Immature natural killer cell (primary cell): ENCODE measurements at regions not wholly inside any gene's neighbourhood (a gene's known extent, or its start where the extent isn't known, plus 50 kb on each side); places are given as distances from the start of the nearest gene placed in this dataset.
A peak's percentile ranks its signal among the peaks of the same experiment; 100 is the strongest.
"Not testable (repeated sequence)": the region's sequence is repeated elsewhere in the genome, so short reads cannot be mapped to it uniquely, and the experiment has no call there.

Experiments used
- DNase-seq, 3 donors: peaks; one replicate each; pipeline ENCODE4 v3.0.0; 2022; ENCODE audit warnings: mixed read lengths in 1 of 3
- H3K27ac Mint-ChIP-seq, 6 donors: one replicate each; pipeline ENCODE4 v1.8.0; 2020; ENCODE audit warnings: mixed read lengths in 6 of 6, mild to moderate bottlenecking in 5 of 6, inconsistent platforms in 4 of 6, moderate library complexity in 3 of 6
- H3K27me3 Mint-ChIP-seq, 3 donors: one replicate each; pipeline ENCODE4 v1.8.0; 2020 to 2021; ENCODE audit warnings: low read depth in 3 of 3, mild to moderate bottlenecking in 3 of 3, mixed read lengths in 3 of 3, moderate library complexity in 3 of 3, inconsistent platforms in 1 of 3
- H3K36me3 Mint-ChIP-seq, 3 donors: one replicate each; pipeline ENCODE4 v1.8.0; 2020; ENCODE audit warnings: mixed read lengths in 3 of 3, inconsistent platforms in 2 of 3, mild to moderate bottlenecking in 2 of 3
- H3K4me1 Mint-ChIP-seq, 2 donors: one replicate each; pipeline ENCODE4 v1.8.0; 2020; ENCODE audit warnings: inconsistent platforms in 2 of 2, mild to moderate bottlenecking in 2 of 2, mixed read lengths in 2 of 2, moderate library complexity in 1 of 2
- H3K4me3 Mint-ChIP-seq, 5 donors: one replicate each; pipeline ENCODE4 v1.8.0; 2020; ENCODE audit warnings: mild to moderate bottlenecking in 5 of 5, mixed read lengths in 5 of 5, inconsistent platforms in 3 of 5, moderate library complexity in 3 of 5
- H3K9me3 Mint-ChIP-seq, 6 donors: one replicate each; pipeline ENCODE4 v1.8.0; 2020; ENCODE audit warnings: mild to moderate bottlenecking in 6 of 6, mixed read lengths in 6 of 6, inconsistent platforms in 4 of 6, moderate library complexity in 3 of 6

DNA sequence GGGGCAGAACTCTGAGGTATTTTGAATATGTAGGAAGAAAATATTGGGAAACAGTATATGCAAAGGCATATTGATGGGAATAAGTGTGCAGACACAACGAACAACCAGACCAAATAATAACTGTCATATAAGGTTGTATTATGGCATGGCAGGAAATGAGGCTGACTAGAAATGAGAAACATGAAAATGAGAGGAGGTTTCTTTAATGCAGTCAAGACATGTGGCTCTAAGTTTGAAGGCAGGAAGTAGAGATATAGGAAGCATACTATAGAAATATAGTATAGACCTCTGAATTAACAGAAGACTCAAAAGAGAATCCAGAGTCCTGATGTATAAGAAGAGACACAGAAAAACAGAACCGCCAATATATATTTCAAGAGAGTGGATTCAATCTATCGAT lies 459.7 kb upstream of the PTCHD4 start:
- DNase-seq: no peak
- Mint-ChIP-seq H3K9me3 (peaks cover 2 to 42% (median 27%) of the 10 kb centered on the region in 6 donors), H3K36me3 (no peaks in the 10 kb centered on the region), H3K27ac (no peak overlapping the region), H3K4me1 (no peaks in the 10 kb centered on the region), H3K27me3 (peaks cover 0 to 1% (median 0%) of the 10 kb centered on the region in 3 donors), H3K4me3 (no peak overlapping the region)

DNA sequence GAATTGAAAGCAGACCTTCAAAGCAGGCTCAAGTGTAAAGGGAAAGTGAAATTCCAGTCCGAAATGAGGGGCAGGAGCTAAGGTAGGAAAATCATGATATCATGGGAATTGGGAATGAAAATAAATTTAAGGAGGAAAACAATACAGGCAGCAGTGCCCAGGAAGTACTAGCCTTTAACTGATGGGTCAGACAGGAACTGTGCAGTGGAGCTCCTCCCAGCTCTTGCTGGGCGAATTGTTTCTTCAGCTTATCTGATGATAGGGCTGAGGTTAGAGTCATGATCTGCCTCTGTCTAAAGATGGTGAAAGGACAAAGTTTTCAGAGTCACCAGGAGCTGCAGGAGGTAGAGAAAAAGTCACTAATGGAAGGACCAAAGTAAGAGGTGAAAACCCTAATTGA lies 457.9 kb upstream of the PTCHD4 start:
- H3K9me3 Mint-ChIP-seq: peaks cover 4 to 54% (median 32%) of the 10 kb centered on the region in 6 donors
- H3K27me3 Mint-ChIP-seq: peaks cover 0 to 2% (median 0%) of the 10 kb centered on the region in 3 donors
- DNase-seq: no peak
- H3K36me3 Mint-ChIP-seq: no peaks in the 10 kb centered on the region
- H3K27ac Mint-ChIP-seq: no peak overlapping the region
- no peak overlapping the region for H3K4me3 Mint-ChIP-seq
- H3K4me1 Mint-ChIP-seq: no peaks in the 10 kb centered on the region

DNA sequence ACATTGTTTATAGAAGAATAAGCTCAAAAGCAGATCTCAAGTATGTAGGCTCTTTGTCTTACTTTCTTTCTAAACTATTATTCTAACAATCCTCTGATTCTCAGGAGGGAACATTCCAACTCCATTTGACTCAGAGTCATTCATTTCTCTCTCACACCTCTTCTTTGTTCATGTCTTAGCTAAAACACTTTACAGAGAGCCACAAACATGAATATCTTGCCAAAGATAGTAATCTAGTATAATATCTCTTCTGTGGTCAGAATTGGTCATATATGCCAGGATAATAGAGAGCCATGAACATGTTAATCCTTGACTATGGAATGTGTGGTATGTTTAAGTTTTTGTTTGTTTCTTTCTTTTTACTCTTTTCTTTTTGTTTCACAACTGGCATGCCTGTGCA lies 456.0 kb upstream of the PTCHD4 start:
- Mint-ChIP-seq H3K4me3 (no peak overlapping the region), H3K9me3 (peaks cover 4 to 55% (median 29%) of the 10 kb centered on the region in 6 donors), H3K4me1 (no peaks in the 10 kb centered on the region), H3K27me3 (peaks cover 0 to 2% (median 0%) of the 10 kb centered on the region in 3 donors), H3K36me3 (no peaks in the 10 kb centered on the region), H3K27ac (no peak overlapping the region)
- no peak for DNase-seq

DNA sequence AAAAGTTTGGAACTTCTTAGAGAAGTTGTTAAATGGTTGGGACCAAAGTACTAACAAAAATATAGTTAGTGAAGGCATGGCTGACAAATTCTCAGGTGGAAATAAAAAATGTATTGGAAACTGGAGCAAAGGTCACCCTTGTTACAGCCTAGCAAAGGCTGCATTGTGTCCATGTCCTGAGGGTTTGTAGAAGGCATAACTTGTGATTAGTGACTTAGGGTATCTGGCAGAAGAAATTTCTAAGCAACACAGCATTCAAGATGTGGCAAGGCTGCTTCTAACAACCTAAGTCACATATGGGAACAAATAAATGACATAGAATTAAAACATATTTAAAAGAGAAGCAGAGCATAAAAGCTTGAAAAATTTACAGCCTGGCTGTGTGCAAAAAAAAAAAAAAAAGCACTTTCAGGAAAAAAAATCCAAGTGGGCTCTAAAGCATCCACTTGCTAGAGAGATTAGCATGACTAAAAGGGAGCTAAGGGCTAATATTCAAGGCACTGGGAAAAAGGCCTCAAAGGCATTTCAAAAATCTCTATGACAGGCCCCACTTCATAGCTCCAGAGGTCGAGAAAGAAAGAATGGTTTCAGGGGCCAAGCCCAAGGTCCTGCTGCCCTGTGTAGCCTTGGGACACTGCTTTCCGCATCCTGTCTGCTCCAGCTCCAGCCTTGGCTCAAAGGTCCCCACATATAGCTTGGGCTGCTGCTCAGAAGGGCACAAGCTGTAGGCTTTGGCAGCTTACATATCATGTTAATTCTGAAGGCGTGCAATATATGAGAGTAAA lies 453.2 kb upstream of the PTCHD4 start:
- Mint-ChIP-seq H3K4me3 (no peak overlapping the region), H3K27ac (peak overlapping the region in 1 of 6 donors; percentile 39), H3K9me3 (peaks cover 4 to 52% (median 23%) of the 10 kb centered on the region in 6 donors), H3K36me3 (no peaks in the 10 kb centered on the region), H3K4me1 (no peaks in the 10 kb centered on the region), H3K27me3 (peaks cover 0 to 4% (median 0%) of the 10 kb centered on the region in 3 donors)
- DNase-seq: no peak

DNA sequence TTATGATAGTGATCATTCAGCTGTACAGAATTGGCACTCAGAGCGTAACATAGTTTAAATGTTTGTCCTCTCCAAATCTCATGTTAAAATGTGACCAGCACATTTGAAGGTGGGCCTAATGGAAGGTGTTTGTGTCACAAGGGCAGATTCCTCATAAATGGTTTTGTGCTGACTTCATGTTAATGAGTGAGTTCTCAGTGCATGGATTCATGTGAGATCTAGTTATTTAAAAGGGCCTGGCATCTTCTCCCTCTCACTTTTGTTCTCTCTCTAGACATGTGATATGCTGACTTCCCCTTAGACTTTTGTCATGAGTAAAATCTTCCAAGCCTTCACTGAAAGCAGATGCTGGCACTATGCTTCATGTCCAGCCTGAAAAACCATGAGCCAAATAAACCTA lies 452.4 kb upstream of the PTCHD4 start:
- H3K36me3 Mint-ChIP-seq: no peaks in the 10 kb centered on the region
- no peak overlapping the region for H3K4me3 Mint-ChIP-seq
- H3K4me1 Mint-ChIP-seq: no peaks in the 10 kb centered on the region
- peaks cover 4 to 45% (median 19%) of the 10 kb centered on the region in 6 donors for H3K9me3 Mint-ChIP-seq
- peaks cover 0 to 4% (median 0%) of the 10 kb centered on the region in 3 donors for H3K27me3 Mint-ChIP-seq
- no peak overlapping the region for H3K27ac Mint-ChIP-seq
- DNase-seq: no peak

DNA sequence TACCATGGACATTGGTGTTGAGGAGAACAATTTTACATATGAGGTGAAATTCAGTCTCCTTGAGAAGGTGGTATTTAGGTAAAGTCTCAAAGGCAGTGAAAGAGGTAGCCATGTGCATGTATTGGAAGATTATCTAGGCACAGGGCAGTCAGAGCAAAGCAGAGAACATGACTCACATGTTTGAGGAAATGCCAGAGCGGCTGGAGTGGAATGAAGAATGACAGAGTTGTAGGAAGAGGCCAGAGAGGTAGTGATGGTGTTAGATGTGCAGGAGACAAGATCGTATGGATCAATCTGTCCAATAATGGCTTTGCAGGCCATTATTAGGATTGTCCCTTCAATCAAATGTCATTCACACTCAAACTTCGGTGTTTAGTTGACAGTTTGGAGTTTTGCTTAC lies 449.4 kb upstream of the PTCHD4 start:
- Mint-ChIP-seq H3K27ac (no peak overlapping the region), H3K9me3 (peaks cover 2 to 50% (median 16%) of the 10 kb centered on the region in 6 donors), H3K27me3 (peaks cover 0 to 1% (median 0%) of the 10 kb centered on the region in 3 donors)

DNA sequence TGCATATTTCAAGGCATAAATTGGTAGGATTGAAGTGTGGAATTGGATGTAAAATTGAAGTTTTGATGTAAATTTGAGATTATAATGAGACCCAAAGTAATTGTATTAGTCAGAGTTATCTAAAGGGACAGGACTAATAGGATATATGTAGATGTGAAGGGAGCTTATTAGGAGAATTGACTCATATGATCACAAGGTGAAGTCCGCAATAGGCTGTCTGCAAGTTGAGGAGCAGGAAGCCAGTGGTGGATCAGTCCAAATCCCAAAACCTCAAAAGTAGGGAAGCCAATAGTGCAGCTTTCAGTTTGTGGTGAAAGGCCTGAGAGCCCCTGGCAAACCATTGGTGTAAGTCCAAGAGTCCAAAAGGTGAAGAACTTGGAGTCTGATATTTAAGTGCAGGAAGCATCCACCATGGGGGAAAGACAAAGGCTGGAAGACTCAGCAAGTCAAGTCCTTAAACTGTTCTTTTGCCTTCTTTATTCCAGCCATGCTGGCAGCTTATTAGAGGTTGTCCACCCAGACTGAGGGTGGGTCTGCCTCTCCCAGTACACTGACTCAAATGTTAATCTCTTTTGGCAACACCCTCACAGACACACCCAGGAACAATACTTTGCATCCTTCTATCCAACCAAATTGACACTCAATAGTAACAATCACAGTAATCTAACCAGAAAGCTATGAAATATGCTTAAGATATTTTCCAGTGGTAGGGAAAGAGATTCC lies 442.6 kb upstream of the PTCHD4 start:
- no peak overlapping the region for H3K4me3 Mint-ChIP-seq
- H3K4me1 Mint-ChIP-seq: no peaks in the 10 kb centered on the region
- H3K27me3 Mint-ChIP-seq: no peaks in the 10 kb centered on the region
- H3K36me3 Mint-ChIP-seq: no peaks in the 10 kb centered on the region
- no peak overlapping the region for H3K27ac Mint-ChIP-seq
- H3K9me3 Mint-ChIP-seq: peaks cover 7 to 41% (median 17%) of the 10 kb centered on the region in 6 donors
- no peak for DNase-seq

More for the DNA sequence above, 449.4 kb upstream of the PTCHD4 start:
- no peak for DNase-seq
- Mint-ChIP-seq H3K36me3 (no peaks in the 10 kb centered on the region), H3K4me1 (no peaks in the 10 kb centered on the region), H3K4me3 (no peak overlapping the region)

DNA sequence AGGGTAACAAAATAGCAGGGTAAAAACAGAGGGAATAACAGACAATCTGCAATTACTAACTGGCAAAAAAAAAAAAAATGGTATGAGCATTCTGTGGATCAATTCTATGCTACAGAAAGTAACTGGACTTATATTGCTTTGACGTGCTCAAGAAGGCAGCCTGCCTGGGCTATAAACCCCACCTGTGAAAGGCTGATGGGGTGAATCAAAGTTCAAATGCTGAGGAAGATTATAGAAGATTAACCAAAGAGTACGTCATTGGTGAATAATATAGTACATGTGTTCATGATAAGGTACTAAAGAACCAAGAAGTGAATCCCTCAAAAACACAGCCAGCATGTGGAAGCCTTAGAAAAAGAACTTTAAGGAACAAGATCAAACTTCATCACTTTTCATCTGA lies 441.9 kb upstream of the PTCHD4 start:
- H3K27ac Mint-ChIP-seq: no peak overlapping the region
- H3K9me3 Mint-ChIP-seq: peaks cover 7 to 37% (median 17%) of the 10 kb centered on the region in 6 donors
- DNase-seq: no peak
- no peaks in the 10 kb centered on the region for H3K27me3 Mint-ChIP-seq
- no peaks in the 10 kb centered on the region for H3K4me1 Mint-ChIP-seq
- no peak overlapping the region for H3K4me3 Mint-ChIP-seq
- H3K36me3 Mint-ChIP-seq: no peaks in the 10 kb centered on the region

DNA sequence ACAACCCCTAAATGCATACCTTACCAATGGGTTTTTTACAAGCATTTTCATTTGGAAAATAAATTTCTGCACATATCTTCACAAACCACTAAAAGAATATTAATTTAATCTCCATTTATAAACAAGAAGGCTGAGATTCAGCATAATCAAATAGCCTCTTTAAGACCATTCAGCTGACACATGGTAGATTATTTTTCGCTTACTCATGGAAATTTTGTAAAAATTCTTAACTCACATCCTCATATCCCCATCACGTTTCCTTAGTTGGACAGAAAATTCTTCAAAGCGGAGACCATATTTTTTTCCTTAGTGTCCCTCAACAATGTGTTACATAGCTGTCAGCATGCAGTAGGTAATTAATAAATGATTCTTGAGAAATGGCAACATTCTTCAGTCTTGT lies 439.6 kb upstream of the PTCHD4 start:
- no peaks in the 10 kb centered on the region for H3K4me1 Mint-ChIP-seq
- DNase-seq: no peak
- no peaks in the 10 kb centered on the region for H3K36me3 Mint-ChIP-seq
- H3K27me3 Mint-ChIP-seq: no peaks in the 10 kb centered on the region
- no peak overlapping the region for H3K27ac Mint-ChIP-seq
- peaks cover 4 to 40% (median 14%) of the 10 kb centered on the region in 6 donors for H3K9me3 Mint-ChIP-seq
- H3K4me3 Mint-ChIP-seq: no peak overlapping the region

DNA sequence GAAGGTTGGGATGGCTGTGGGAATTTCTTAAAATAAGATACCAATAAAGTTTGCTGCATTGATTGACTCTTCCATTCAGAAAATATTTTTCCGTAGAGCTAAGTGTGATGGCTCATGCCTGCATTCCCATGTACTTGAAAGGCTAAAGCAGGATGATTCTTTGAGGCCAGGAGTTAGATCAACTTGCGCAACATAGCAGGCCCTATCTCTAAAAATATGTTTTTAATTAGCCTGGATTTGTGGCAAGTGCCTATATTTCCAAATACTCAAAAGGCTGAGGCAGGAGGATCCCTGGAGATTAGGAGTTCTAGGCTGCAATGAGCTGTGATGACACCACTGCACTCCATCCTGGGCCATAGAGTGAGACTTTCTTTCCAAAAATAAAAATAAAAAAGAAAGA lies 431.2 kb upstream of the PTCHD4 start:
- no peak overlapping the region for H3K4me3 Mint-ChIP-seq
- peaks cover 0 to 4% (median 0%) of the 10 kb centered on the region in 3 donors for H3K36me3 Mint-ChIP-seq
- H3K27me3 Mint-ChIP-seq: peaks cover 0 to 2% (median 2%) of the 10 kb centered on the region in 3 donors
- DNase-seq: no peak
- no peaks in the 10 kb centered on the region for H3K4me1 Mint-ChIP-seq
- peaks cover 10 to 39% (median 25%) of the 10 kb centered on the region in 6 donors for H3K9me3 Mint-ChIP-seq
- no peak overlapping the region for H3K27ac Mint-ChIP-seq

DNA sequence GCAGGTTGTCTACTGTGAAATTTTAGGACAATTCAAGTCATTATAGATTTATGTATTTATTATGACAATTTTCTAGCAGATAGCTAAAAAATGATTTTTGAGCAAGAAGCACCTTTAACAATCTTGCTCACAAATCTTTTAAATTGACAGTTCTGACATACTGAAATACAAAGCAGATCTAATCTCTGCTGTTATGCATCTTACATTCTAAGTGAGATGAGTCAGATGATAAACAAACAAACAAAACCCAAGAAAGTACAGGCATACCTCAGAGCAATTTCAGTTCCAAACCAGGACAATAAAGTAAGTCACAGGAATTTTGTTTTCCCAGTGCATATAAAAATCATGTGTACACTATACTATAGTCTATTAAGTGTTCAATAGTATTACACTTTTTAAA lies 430.7 kb upstream of the PTCHD4 start:
- Mint-ChIP-seq H3K4me1 (no peaks in the 10 kb centered on the region), H3K9me3 (peaks cover 10 to 36% (median 25%) of the 10 kb centered on the region in 6 donors), H3K4me3 (no peak overlapping the region), H3K36me3 (peaks cover 0 to 4% (median 0%) of the 10 kb centered on the region in 3 donors), H3K27ac (no peak overlapping the region), H3K27me3 (peaks cover 0 to 2% (median 2%) of the 10 kb centered on the region in 3 donors)
- DNase-seq: no peak

DNA sequence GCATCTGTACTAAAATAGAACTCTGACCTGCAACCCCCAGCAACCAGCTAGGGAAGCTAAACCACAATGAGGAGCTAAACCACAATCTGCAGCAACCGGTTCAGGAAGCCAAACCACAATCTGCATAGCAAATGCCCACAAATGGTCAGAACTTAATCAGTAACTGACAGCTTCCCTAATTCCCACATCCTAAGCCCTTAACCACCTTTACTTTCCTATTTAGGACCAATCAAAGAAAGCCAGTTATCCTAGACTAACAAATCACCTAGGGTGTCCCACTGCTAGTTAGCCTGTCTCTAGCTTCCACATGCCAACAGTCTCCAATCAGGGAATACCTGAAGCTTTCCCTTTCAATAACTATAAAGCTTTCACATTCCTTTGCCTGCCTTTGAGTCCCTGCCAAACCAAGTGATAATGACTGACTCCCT lies 424.6 kb upstream of the PTCHD4 start:
- Mint-ChIP-seq H3K36me3 (no peaks in the 10 kb centered on the region), H3K4me3 (no peak overlapping the region), H3K4me1 (no peaks in the 10 kb centered on the region), H3K27ac (no peak overlapping the region), H3K9me3 (peaks cover 3 to 12% (median 8%) of the 10 kb centered on the region in 6 donors), H3K27me3 (peaks cover 0 to 4% (median 0%) of the 10 kb centered on the region in 3 donors)
- DNase-seq: no peak

DNA sequence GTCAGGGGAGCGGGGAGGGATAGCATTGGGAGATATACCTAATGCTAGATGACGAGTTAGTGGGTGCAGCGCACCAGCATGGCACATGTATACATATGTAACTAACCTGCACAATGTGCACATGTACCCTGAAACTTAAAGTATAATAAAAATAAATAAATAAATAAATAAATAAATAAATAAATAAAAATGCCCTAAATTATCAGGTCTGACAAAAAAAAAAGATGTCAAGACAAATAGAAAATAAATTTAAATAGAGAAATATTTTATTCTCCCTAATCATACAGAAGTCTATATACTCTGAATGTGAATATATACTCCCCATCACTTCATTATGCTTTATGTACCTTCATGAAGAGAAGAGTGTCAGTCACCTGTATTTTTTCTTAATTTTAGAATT lies 420.0 kb upstream of the PTCHD4 start:
- peaks cover 0 to 24% (median 9%) of the 10 kb centered on the region in 6 donors for H3K9me3 Mint-ChIP-seq
- not testable (repeated sequence) for DNase-seq, H3K27ac Mint-ChIP-seq, H3K36me3 Mint-ChIP-seq, H3K4me3 Mint-ChIP-seq, H3K4me1 Mint-ChIP-seq, H3K27me3 Mint-ChIP-seq

DNA sequence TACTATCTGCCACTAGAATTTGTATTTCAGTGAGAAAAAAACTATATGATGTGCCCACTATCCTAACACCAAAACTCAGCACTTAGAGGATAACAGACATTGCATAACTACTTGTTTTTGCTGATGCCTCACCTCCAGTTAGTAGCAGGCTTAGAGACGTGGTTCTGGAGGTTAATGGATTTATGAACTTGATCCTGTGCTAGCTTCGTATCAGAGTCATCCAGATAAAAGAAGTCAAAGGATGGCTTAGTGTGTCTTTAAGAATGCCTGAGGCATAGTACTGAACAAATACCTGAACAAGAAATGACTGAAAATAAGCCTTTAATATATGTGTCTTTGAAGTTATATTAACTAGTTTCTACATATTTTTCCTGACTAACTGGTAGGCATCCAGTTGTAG lies 414.9 kb upstream of the PTCHD4 start:
- H3K27ac Mint-ChIP-seq: no peak overlapping the region
- DNase-seq: no peak
- H3K4me3 Mint-ChIP-seq: no peak overlapping the region
- no peaks in the 10 kb centered on the region for H3K4me1 Mint-ChIP-seq
- H3K36me3 Mint-ChIP-seq: no peaks in the 10 kb centered on the region
- peaks cover 0 to 52% (median 19%) of the 10 kb centered on the region in 6 donors for H3K9me3 Mint-ChIP-seq
- H3K27me3 Mint-ChIP-seq: no peaks in the 10 kb centered on the region
